GM19025 (cell line): ENCODE measurements at regions not wholly inside any gene's neighbourhood (a gene's known extent, or its start where the extent isn't known, plus 50 kb on each side); places are given as distances from the start of the nearest gene placed in this dataset.
"Not testable (repeated sequence)": the region's sequence is repeated elsewhere in the genome, so short reads cannot be mapped to it uniquely, and the experiment has no call there.

Source experiments
- ATAC-seq: cut with Tn5 transposase; IDR thresholded peaks from one replicate; pipeline ENCODE4 v1.9.1; 2021; ENCODE audit warnings: mild to moderate bottlenecking, low read depth, moderate library complexity; ENCODE audit not compliant: unreplicated experiment

GRCh38 chr9:1882711-1883403, 132.3 kb upstream of the SMARCA2 start:
- no peak for ATAC-seq

- ATAC-seq = no peak
These were observed 124.9 kb upstream of the SMARCA2 start for GRCh38 chr9:1890201-1890600.

GRCh38 chr9:1890816-1891215, 124.3 kb upstream of the SMARCA2 start:
- ATAC-seq = no peak

- not testable (repeated sequence) for ATAC-seq
These were observed 112.0 kb upstream of the SMARCA2 start for GRCh38 chr9:1903080-1903704.

- no peak for ATAC-seq
These were observed 107.7 kb upstream of the SMARCA2 start for GRCh38 chr9:1907465-1907864.

GRCh38 chr9:1909322-1909721, 105.8 kb upstream of the SMARCA2 start:
- ATAC-seq = no peak

GRCh38 chr9:1910269-1910811, 104.8 kb upstream of the SMARCA2 start:
- ATAC-seq = no peak

- ATAC-seq = no peak
These were observed 101.4 kb upstream of the SMARCA2 start for GRCh38 chr9:1913631-1914330.

GRCh38 chr9:1916095-1916494, 99.1 kb upstream of the SMARCA2 start:
- ATAC-seq = no peak

- no peak for ATAC-seq
These were observed 98.5 kb upstream of the SMARCA2 start for GRCh38 chr9:1916655-1917054.

GRCh38 chr9:1917396-1917935, 97.7 kb upstream of the SMARCA2 start:
- ATAC-seq = no peak

GRCh38 chr9:1918108-1918507, 97.0 kb upstream of the SMARCA2 start:
- ATAC-seq = no peak

GRCh38 chr9:1918622-1919021, 96.5 kb upstream of the SMARCA2 start:
- no peak for ATAC-seq

- ATAC-seq = no peak
These were observed 95.9 kb upstream of the SMARCA2 start for GRCh38 chr9:1919229-1919628.

GRCh38 chr9:1920386-1920785, 94.8 kb upstream of the SMARCA2 start:
- no peak for ATAC-seq

- ATAC-seq = no peak
These were observed 93.1 kb upstream of the SMARCA2 start for GRCh38 chr9:1922026-1922425.

GRCh38 chr9:1927546-1927945, 87.6 kb upstream of the SMARCA2 start:
- ATAC-seq = no peak

- ATAC-seq = no peak
These were observed 86.0 kb upstream of the SMARCA2 start for GRCh38 chr9:1929134-1929533.

GRCh38 chr9:1929722-1930244, 85.4 kb upstream of the SMARCA2 start:
- peak; percentile 44 for ATAC-seq

GRCh38 chr9:1930245-1930736, 84.9 kb upstream of the SMARCA2 start:
- ATAC-seq = peak; percentile 62

- peak; percentile 19 for ATAC-seq
These were observed 77.0 kb upstream of the SMARCA2 start for GRCh38 chr9:1938135-1938534.
